Stimulated activated CD8-positive, alpha-beta memory T cell treated with anti-CD3 and anti-CD28 coated beads, Interleukin-7, amount 100 ng/mL, for 4 hours (primary cell): ENCODE measurements at regions not wholly inside any gene's neighbourhood (a gene's known extent, or its start where the extent isn't known, plus 50 kb on each side); places are given as distances from the start of the nearest gene placed in this dataset.

ENCODE experiments used
- DNase-seq, 2 donors: peaks; one replicate each; pipeline ENCODE4 v3.0.0-alpha.2; 2020; ENCODE audit warnings: low read depth in 2 of 2

- DNase-seq = no peak
Observed at GRCh38 chr5:89147031-89147430, 264.0 kb upstream of the MEF2C start.

GRCh38 chr5:89137148-89137547, 254.2 kb upstream of the MEF2C start:
- DNase-seq = no peak

DNA sequence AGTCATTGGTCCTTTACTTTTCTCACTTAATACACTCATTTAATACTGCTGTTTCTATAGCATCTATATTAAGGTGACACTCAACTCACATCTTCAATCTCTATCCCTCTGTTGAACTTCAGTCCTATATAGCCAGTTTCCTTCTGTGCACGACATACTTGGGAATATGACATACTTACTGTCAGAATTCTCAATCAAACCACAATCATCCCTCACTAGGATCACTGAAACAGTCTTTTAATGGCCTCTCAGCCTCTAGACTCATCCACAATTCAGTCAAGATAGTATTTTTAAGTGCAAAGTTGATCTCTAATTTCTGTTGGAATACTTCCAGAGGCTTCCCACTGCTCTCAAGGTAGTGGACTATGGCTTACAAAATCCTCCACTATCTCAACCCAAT, 251.0 kb upstream of the MEF2C start:
- no peak for DNase-seq

- no peak for DNase-seq
Observed at GRCh38 chr5:89133129-89133528, 250.1 kb upstream of the MEF2C start.

- DNase-seq = no peak
Observed at GRCh38 chr5:89130851-89131250, 247.9 kb upstream of the MEF2C start.

- no peak for DNase-seq
Observed at GRCh38 chr5:89129941-89130340, 247.0 kb upstream of the MEF2C start.

DNA sequence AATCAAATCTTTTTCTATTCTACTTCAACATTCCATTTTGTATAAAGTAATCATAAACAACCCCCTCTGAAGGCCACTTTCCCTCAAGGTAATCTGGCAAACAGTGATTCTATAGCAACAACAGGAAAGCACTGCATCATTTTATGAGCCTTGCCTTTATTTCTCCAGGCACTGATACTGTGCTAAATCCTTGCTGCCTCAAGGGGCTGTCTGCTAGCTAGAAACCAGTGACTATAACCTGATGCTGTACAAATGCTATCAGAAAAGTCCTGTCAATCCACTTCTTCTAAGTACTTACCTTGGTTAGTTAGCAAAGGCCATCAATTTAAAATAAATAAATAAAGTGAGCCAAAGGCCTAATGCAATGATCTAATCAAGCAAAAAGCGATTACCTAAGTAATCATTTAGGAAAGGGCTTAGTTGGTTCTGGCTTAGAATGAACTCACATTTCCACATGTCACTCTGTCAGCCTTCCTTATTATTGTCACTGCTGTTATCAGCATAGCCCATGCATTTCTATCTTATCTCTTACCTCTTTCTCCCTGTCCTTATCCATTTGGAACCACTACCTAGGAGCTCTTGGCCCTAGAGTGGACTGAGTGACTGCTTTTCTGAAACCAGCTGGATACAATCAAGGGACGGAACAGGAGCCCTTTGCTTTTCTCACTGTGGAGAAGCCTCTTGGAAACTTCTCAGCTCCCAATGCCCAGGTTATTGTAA, 246.1 kb upstream of the MEF2C start:
- DNase-seq = no peak

- DNase-seq = no peak
Observed at GRCh38 chr5:89128092-89128491, 245.1 kb upstream of the MEF2C start.

- DNase-seq = no peak
Observed at GRCh38 chr5:89127191-89127590, 244.2 kb upstream of the MEF2C start.

DNA sequence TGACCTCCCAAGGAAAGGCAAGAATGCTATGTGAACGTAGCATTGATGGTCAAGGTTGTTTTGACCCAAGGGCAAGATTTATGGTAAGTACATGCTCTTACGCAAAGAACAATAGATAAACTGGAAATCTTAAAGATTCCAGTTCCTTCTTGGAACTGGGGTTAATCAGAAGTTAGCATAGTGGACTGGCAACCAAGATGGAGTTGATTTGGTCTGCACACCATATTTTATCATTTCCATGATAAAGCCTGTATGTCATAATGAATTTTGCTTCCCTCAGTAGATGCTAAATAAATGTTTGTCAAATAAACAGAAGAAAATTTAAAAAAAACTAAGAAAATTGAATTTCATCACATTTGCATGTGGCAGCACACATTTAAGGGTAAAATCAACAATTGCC, 242.4 kb upstream of the MEF2C start:
- DNase-seq = no peak

GRCh38 chr5:89123581-89123980, 240.6 kb upstream of the MEF2C start:
- no peak for DNase-seq

- DNase-seq = no peak
Observed at GRCh38 chr5:89120719-89121118, 237.7 kb upstream of the MEF2C start.

- no peak for DNase-seq
Observed at GRCh38 chr5:89117124-89117644, 234.2 kb upstream of the MEF2C start.

GRCh38 chr5:89110916-89111646, 228.1 kb upstream of the MEF2C start:
- DNase-seq = no peak

DNA sequence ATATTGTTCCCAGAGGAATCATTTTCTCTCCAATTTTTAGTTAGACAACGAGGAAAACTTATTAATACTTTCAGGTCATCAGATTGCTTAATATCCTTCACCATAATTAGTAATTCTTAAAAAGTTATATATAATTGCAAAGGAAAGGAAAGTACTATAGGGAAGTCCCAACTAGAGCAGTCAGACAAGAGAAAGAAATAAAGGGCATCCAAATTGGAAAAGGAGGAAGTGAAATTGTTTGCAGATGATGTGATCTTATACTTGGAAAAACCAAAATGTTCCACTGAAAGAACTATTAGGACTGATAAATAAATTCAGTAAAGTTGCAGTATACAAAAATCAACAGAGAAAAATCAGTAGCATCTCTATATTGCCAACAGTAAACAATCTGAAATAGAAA, 223.5 kb upstream of the MEF2C start:
- no peak for DNase-seq

DNA sequence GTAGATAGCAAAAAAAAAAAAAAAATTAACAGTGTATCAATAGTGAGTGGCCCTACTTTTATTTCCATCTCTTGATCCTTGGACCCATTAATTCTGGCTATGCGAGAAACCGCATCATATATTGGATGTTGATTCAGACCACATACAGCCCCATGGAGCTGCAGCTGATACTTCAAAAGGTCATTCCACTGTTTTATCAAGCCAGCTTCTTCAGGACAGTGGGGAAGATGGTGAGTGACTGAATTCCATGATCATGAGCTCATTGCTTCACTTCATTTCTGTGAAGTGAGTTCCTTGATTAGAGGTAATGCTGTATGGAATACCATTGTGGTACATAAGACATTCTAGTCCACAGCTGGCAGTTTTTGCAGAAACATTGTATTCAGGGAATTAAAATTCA, 222.9 kb upstream of the MEF2C start:
- no peak for DNase-seq

DNA sequence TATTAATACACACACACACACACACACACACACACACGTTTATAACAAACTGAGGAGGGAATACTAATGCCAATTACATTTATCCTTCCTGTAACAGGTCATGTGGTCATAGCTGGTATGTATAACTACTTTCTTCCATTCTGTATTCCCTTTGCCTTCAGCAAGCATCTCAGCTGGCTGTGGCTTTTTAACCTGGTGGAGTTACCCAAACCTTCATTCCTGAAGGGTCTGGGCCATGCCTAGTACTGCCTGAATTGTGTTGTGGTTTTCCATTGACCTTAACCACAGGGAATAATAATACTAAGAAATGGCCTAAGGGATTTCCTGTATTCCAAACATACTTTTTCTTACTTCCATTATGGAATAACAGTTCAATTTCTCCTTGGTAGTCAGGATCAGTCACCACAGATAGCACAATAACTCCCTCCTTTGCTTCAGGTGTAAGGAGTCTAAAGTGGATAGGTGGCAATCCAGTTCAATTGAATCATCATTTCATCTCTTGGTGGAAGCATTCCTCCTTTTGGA, 222.2 kb upstream of the MEF2C start:
- DNase-seq = no peak

- no peak for DNase-seq
Observed at GRCh38 chr5:89098199-89098756, 215.3 kb upstream of the MEF2C start.

GRCh38 chr5:89097103-89097502, 214.1 kb upstream of the MEF2C start:
- DNase-seq = no peak

DNA sequence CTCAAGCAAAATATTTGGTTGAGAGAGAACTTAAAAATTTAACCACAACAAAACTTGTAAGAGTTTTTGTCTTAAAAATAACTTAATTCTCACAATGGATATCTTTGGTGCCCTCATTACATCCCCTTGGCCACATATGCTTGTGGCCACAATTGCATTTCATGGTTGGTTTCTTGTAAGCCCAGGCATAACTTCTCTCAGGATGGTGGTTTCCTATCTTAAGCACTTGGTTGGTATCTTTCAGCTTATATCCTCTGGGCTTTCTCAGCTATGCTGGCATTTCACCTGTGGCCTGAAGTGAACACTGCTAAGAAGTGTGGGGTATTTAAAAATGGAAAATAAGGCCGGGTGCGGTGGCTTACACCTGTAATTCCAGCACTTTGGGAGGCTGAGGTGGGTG, 212.4 kb upstream of the MEF2C start:
- no peak for DNase-seq

DNA sequence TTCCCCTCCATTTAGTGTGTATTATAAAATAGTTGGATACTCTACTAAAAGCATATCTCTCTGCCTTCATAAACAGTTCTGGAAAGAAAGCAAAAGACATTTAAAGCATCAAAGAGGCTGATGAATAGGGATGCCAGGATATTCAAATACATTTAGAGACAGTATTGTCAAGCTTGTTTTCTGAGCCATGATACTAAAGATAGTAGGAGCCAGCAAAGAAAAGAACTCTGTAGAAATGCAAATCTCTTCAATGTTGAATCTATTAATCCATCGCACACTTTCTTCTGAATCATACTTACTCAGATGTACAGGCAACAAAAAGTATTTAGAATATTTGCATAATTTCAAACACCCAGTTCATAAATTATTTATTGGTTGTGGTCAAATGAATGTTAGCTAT, 207.1 kb upstream of the MEF2C start:
- DNase-seq = no peak

GRCh38 chr5:89087551-89088318, 204.8 kb upstream of the MEF2C start:
- no peak for DNase-seq
